OCI-LY1 (cell line): ENCODE measurements at regions not wholly inside any gene's neighbourhood (a gene's known extent, or its start where the extent isn't known, plus 50 kb on each side); places are given as distances from the start of the nearest gene placed in this dataset.

Experiments used
- CTCF ChIP-seq: fragments of 200-600 bp; sonication (generic), shearing (Covaris generic); IDR thresholded peaks from 2 replicates; pipeline ENCODE4 v1.5.1; 2017; ENCODE audit warnings: mild to moderate bottlenecking, antibody characterized with exemption, low read length, moderate library complexity, mixed read lengths
- EZH2 ChIP-seq: fragments of 200-600 bp; sonication (generic), shearing (Covaris generic); IDR thresholded peaks from 2 replicates; pipeline ENCODE4 v1.8.0; 2017; ENCODE audit warnings: borderline replicate concordance, mixed run types, mild to moderate bottlenecking, antibody characterized with exemption, low read length, moderate library complexity, mixed read lengths

DNA sequence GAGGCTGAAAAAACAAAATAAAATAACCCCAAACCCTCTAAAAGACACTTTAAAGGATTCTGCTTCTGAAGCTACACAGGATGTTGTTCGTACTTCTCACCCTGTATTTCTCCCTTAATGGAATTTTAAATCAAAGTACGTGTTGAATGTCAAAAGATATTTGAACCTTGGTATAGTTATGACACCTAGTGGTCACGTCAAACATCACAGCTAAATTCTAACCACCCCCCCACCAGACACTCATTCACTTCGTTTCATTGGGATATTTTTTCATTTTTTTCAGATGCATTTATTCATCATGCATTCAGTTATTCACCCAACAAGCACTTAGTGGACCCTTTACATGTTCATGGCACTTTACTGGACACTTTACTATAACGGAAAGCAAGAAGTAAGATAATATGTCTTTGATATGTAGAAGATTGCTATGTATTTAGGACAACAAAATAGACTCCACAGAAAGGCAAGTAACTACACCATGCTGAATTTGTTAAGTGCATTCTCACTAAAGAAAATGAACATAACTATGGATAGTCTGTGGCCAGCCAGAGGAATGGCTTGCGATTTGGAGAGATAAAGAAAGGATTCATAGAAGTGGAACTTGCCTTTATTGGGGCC lies 62.5 kb upstream of the GPR174 start:
- peak; percentile 55; the same call in 1 of the 2 replicates for TF ChIP-seq CTCF
- TF ChIP-seq EZH2 = no peak
